EH (cell line): ENCODE measurements at regions not wholly inside any gene's neighbourhood (a gene's known extent, or its start where the extent isn't known, plus 50 kb on each side); places are given as distances from the start of the nearest gene placed in this dataset.
A peak's percentile ranks its signal among the peaks of the same experiment; 100 is the strongest.

Experiments used
- DNase-seq: peaks from one replicate; pipeline ENCODE4 v3.0.0-alpha.2; 2015; ENCODE audit warnings: low read depth

- DNase-seq: peak; percentile 42
Measured at GRCh38 chr13:46992383-46992952, 95.6 kb upstream of the HTR2A start.

- DNase-seq: peak; percentile 20
Measured at GRCh38 chr13:46983881-46984280, 87.0 kb upstream of the HTR2A start.

DNA sequence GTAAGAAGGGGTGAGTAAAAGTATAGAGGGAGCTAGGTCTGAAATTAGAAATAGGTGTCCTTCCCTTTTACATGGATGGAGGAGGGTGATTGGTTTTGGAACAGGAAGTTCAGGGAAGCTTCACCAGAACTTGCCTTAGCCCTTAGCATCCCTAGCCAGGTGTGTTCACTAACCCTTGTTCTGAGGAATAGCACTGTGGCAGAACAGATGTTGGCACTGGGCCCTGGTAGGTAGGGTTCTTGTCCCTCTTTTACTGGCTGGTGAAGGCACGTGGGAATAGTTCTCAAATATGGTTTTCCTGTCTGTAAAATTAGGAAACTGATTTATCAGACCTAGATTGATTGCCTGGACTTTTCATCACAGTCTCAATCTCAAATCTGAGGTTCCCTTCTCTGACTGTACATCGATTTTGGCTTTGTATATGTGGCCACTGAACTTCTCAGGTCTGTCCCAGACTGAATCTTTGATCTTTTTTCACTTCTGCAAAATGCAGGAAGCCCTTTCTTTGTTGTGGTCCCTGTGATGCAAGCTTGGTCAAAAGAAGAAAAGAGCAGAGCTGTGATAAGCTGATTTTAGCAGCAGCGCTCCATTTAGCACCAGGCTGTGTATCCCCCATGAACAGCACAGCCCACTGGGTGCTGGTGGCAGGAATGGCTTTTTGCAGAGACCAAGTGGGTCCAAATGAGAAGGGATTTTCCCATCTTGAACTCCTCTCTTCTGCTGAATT, 86.2 kb upstream of the HTR2A start:
- no peak for DNase-seq

DNA sequence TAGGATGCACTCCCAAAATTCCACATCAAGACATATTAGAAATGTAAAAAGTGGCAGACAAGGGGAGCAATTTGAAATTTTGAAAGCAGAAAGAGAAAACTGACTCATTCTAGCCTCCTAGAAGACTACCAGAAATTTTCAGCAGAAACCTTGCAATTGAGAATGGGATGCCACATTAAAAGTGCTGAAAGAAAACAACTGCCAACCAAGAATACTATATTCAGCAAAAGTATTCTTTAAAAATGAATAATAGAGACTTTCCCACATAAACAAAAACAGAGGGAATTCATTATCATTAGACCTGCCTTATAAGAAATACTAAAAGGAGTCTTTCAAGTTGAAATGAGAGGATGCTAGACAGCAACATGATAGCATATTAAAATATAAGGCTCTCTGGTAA, 78.3 kb upstream of the HTR2A start:
- no peak for DNase-seq

DNA sequence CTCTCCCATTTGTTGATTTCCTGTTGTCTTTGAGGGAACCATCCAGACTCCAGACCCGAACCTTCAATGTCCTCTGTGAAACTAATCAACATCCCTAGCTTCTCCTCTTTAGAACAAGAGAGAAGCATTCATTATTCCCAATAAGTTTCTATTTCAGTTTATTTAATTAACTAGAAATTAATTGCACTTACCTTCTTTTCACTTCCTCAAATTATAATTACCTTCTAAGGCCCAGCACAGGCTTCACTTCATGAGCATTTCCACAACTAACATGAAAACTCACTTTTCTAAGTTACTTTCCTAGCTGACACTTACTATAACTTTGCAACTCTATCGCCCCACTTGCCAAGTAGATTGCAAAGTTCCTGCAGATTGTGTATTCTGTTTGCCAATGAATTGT, 71.6 kb upstream of the HTR2A start:
- no peak for DNase-seq

GRCh38 chr13:46964789-46965527, 68.1 kb upstream of the HTR2A start:
- peak; percentile 64 for DNase-seq

DNA sequence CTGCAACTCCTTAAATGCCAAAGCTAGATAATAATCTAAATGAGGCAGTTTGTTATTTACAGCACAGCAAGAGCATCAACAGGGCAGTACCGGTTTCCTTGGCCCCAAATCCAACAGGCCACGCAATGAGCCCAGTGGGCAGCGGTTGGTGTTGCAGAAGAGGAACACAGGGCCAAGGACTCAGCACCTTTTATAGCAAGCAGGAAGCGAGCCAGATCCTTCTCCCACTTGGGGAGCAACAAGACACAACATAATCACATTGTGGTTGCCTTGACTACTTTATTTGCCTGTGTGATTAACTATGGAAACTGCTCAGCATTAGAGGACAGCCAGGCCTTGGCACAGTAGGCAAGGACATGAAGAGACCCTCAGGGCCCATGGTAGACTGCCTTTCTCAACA, 67.1 kb upstream of the HTR2A start:
- DNase-seq: no peak

- peak; percentile 52 for DNase-seq
Measured at GRCh38 chr13:46962281-46962941, 65.6 kb upstream of the HTR2A start.

DNA sequence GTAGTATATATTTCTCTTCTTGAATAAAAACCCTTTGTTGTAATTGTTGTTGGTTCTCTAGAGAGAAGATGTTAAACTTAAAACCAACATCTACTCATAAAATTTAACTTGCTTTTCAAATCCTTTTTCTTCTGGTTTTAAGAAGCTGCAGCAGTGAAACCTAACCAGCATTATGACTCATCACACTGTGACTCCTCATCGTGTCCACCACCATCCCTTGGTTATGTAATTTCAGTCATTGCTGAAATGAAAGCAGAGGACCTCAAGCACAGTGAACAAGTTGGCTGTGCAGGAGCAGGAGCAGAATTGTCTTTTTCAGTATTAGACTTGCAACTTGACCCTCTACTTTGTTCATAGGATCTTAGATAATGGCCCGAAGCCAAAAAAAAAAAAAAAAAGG, 64.9 kb upstream of the HTR2A start:
- DNase-seq: peak; percentile 82

- no peak for DNase-seq
Measured at GRCh38 chr13:46953941-46954340, 57.1 kb upstream of the HTR2A start.

DNA sequence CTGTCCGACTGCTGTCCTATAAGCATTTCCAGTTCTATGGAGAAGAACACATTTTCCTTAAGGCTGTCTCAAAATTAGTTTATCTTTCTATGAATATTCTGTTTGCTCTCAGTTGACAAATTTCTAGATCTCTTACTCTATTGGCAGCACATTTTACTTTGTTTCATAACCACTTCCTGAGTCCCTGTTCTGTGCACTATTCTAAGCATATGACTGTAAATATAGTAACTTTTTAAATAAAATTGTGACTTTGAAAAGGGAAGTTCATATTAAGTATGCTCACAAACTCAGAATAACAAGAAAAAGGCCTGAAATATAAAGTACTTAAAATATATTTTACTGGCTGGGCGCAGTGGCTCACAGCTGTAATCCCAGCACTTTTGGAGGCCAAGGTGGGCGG, 56.5 kb upstream of the HTR2A start:
- DNase-seq: no peak

DNA sequence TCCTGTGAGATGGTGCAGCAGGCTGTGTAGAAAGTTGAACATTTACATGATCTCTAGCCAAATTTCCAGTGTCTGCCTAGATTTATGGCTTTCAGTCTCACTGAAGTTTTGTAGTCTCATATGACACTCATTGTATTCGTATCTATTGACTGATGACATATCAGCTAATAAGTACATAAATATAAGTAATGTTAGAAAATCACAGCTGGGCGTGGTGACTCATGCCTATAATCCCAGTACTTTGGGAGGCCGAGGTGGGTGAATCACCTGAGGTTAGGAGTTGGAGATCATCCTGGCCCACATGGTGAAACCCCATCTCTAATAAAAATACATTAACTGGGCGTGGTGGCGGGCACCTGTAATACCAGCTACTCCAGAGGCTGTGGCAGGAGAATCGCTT, 54.7 kb upstream of the HTR2A start:
- no peak for DNase-seq

DNA sequence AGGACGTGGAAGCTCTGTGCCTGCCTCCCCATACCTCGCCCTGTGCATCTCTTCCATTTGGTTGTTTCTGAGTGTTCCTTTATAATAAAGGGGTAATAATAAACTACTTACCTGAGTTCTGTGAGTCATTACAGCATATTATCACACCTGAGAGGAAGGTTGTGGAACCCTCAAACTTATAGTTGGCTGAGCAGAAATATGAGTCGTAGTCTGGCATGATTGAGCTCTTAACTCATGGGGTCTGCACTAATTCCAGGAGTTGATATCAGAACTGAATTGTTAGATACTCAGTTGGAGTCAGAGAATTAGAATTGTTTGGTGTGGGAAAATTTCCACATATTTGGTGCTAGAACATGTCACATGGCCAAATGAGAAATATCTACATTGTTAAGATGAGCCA, 52.4 kb upstream of the HTR2A start:
- no peak for DNase-seq

DNA sequence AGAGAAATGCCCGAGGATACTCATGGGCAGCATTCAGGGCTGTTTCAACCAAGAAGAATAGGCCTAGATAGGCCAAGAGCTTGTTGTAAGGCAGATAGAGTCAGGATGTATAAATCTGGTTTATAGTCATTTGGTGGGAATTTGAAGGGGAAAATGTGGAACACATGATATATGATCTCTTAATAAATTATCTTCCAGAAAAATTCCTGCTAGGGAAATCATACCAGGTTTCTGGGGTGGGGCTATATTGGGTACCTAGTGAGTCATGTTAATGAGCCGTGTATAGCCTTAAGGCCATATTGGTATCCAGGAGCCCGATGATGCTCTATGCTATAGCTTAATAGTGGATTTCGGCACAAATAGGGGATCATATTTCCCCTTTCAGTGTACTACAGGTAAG, 51.5 kb upstream of the HTR2A start:
- no peak for DNase-seq

- DNase-seq: no peak
Measured at GRCh38 chr13:46947425-46948191, 50.8 kb upstream of the HTR2A start.
